GM21737 (cell line): ENCODE measurements at regions not wholly inside any gene's neighbourhood (a gene's known extent, or its start where the extent isn't known, plus 50 kb on each side); places are given as distances from the start of the nearest gene placed in this dataset.
"Not testable (repeated sequence)": the region's sequence is repeated elsewhere in the genome, so short reads cannot be mapped to it uniquely, and the experiment has no call there.

Source experiments
- ATAC-seq: cut with Tn5 transposase; IDR thresholded peaks from one replicate; pipeline ENCODE4 v1.9.1; 2021; ENCODE audit warnings: mild to moderate bottlenecking, moderate library complexity; ENCODE audit not compliant: unreplicated experiment

DNA sequence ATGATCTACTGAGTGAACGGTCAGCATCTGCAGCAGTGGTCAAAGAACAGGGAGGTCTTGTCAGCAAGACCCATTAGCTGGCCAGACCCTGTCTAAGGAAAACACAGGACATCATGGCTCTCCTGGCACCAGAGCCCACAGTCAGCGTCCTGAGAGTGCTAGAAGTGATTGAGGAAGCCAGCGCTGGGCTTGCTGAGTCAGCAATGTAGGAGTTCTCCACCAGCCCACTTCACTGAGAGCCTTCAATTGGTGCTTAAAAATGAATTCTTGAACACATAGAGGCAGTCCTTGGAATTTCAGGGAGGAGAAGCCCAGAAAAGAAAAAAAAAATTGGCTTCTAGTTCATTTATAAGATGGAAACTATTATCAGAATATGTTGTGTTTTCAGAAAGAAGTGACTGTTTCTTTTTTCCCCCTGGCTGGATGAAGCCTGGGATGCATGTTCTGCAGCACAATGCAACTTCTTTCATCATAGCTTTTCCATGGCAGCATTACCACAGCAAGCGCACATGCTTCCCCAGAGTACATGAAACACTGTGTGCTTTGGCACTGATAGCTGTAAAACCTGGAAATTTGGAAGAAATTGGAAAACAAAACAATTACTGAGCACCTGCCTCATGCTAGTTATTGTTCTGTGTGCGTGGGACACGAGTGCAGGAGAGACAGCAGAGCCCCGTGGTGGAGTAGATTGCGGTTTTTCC is 899.9 kb downstream of the C6orf118 start:
- no peak for ATAC-seq

DNA sequence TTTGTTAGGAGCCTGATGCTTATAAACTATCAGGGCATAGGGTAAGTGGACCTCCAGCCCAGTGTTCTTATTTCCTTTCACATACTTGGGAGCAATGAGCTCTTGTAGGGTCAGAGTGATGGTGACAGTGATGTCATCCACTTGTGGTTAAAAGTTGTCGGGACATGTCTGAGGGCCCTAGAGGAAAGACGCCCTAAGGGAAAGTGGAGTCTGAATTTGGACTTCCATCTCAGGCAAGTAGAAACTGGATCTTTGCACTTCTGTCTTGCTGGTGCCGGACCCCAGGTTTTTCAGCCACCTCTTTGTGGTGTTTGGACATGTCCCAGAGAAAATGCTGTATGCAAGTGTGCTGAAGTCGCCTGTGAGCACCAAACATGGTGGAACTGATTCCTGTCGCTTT is 900.5 kb downstream of the C6orf118 start:
- ATAC-seq, result no peak

DNA sequence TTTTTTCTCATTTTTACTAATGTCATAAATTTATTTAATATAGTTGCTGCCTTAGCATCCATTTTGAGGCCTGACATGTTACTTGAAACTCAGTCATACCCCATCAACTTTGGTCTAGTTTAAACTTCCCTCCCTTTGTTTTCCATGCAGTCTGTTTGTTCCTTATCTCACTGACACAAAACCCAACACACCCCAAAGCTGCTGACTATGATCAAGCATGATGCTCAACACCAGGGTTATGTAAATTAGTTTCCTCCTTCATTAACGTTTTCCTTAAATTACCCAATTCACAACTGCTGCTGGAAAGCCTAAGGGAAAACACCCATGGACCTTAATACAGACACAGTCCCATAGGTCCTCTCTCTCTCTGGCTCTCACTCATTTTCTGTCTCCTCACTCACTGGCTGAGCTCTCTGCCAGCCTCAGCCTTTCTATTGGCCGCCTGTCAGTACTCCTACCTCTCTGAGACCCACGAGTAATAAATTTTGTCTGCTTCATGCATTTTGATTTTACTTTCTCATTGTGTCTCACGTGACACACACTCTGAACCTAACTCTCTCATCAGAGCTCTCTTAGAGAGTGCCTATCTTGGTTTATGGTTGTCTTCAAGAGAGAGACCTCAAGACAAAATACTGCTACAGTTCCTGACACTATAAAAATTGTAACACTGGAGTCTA is 904.5 kb downstream of the C6orf118 start:
- ATAC-seq, result no peak

DNA sequence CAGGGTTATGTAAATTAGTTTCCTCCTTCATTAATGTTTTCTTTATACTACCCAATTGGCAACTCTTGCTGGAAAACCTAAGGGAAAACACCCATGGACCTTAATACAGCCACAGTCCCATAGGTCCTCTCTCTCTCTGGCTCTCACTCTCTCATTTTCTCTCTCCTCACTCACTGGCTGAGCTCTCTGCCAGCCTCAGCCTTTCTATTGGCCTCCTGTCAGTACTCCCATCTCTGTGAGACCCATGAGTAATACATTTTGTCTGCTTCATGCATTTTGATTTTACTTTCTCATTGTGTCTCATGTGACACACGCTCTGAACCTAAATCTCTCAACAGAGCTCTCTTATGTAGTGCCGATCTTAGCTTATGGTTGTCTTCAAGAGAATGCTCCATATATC is 907.5 kb downstream of the C6orf118 start:
- ATAC-seq, result no peak

DNA sequence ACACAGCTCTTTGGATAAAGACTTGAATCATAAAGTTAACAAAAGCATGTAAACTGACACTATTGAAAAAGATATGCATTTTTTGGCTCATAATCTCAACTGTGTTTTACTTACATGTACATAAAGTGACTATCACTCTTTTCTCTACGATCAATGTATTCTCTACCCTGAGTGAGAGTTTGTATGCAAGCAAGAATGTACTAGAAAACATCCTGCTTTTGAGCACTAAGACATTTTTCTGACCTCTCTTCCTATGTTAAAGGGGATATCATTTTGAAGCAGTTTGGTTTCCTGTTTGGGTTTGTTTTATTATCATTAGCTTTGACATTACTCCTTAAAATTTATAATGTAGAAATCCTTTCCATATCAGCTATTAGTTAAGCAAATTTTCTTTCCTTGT is 910.8 kb downstream of the C6orf118 start:
- ATAC-seq, result no peak

DNA sequence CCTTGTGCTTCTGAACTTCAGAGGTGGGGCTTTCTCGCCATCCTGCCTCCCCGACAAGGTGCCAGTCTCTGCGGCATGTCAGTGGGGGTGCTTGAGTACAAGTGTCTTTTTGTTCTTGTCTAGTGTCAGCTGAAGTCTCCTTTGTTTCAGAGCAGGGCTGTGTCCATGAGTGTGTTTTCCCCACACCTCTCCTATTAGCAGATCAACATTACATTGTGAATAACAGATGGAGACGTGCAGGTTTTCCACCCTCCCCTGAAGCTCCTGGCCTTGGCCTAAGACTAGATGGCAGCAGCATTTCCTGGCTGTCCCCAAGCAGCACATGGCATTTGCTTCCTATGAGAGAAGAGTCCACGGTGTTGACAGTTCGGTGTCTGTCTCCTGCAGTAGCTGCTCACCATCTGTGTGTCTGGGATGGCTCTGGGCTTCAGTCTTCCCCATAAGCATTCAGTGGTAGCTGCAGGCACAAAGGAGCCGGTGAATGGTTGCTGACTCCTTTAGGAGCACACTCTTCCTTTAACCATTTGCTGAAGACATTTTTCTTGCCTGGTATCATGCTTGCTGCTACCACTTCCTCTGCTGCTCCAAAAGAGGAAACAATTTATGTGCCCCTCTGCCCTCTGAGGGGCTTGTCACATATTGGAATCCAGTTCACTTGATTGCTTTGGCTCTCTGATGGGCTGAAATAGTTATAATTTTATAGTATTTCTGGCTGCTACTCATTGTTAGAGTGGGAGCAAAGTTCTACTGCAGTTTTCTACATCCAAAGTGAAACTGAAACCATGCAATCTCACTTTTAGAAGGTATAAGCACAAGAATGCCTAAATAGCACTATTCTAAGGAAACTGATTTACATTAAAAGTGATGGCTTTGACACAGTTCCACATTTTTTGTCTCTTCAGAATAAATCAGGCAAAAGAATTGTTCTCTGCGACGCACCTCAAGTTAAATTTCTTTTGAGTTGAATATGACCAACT is 913.0 kb downstream of the C6orf118 start:
- no peak for ATAC-seq

DNA sequence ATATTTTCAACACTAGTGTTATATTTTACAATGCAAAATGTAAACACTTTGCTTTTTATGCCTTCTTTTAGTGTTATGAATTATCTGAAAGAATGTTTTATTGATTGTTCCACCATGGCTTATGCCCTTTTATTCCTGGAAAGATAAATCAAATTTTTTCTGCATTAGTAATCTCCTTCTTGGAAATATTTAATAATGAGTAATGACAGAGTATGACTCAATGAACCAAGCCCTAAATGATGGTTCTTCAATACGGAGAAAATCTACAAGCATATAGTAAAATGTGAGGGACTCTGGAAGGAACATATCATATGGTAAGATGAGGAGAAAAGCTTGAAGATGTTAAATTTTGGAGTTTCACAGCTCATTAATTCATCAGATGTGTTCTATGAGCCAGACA is 929.6 kb downstream of the C6orf118 start:
- ATAC-seq, result no peak

DNA sequence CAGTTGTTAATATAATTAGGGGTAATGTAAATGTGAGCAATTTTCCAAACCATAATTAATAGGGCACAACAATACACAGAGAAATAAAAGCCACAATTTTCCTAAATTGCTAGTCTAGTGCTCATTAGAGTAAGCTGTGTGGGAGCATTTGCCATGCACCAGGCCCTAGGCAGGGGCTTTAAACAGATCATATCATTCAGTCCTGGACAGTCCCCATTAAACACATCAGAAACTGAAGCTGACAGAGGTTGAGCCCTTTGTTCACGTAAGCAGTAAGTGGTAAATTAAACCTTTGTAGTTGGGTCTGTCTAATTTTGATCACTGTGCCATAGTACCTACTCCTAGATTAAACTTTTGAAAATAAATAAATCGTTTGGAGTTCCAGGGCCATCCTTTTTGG is 931.1 kb downstream of the C6orf118 start:
- no peak for ATAC-seq

DNA sequence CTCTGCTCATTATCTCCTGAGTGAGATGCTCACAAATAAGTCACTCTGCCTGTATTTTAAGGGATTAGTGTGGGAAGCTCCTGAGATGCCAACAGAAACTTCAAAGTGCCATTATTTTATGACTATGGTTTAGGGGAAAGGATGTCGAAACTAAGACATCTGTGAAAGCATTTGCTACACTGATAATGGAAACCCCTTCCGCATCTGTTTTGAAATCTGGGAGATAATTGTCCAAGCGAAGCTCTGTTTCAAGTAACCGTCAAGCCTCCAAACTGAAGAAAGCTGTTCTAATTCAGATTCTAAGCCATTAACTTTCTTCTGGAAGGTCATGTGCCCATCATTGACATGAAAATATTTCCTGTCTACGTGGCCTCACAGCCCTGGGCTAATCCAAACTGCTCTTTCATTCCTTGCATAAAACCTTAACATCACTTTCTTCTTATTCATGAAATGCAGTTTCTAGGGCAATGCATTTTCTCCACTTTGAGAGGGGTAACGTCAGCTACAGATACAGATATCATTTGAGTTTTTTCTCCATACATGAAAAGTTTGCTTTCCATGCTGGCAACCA is 932.0 kb downstream of the C6orf118 start:
- no peak for ATAC-seq

DNA sequence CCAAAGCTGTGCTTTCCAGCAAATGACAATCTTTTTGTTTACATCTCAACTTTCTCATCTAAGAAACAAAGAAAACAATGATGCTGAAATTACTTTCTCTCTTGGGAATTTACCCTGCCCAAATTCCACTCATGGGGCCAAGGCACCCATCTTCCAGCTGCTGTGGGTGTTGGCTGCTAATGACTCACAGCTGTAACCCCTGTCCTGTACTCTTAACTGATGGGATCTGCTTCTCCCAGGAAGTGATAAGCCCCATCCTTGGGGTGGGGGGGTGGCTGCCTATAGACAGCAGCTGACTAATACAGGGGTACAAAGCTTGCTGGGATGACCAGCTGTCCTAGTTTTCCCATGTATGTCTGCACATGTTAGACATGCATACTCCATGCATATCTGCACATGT is 938.6 kb downstream of the C6orf118 start:
- ATAC-seq, result no peak

DNA sequence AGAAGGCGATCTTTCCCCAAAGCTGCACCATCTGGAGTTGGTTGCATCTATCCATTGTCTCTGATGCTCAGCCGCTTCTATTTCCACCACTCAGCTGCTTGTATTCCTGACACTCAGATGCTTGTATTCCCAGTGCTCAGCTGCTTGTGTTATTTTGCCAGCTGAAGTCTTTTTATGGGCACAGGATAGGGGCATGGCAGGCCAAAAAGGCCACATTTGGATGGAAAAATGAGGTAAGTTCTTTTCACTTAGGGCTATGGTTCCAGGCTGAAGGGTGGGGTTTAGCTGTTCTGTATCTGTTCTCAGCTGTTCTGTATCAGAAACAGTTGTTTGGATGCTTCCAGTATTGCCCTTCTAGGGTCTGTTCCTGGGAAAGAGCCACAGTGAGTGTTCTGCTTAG is 944.9 kb downstream of the QKI start:
- ATAC-seq, result no peak

DNA sequence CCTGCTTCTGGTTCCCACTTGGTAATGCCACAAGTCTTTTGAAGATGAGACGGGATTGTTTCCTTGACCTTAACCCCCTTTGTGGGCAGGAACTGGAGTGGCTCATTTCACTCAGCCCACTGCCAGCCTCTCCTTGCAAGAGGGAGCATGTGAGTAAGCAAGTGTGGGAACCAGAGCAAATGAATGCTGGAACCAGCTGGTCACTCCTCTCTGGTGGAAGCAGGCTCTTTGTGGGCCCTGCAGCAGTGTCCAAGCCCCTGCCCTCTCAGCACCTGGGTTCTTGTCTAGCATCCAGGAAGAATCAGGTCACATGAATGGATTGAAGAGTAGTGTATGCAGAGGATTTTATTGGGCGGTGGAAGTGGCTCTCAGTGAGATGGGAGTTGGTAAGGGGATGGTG is 944.5 kb downstream of the QKI start:
- ATAC-seq, result no peak

DNA sequence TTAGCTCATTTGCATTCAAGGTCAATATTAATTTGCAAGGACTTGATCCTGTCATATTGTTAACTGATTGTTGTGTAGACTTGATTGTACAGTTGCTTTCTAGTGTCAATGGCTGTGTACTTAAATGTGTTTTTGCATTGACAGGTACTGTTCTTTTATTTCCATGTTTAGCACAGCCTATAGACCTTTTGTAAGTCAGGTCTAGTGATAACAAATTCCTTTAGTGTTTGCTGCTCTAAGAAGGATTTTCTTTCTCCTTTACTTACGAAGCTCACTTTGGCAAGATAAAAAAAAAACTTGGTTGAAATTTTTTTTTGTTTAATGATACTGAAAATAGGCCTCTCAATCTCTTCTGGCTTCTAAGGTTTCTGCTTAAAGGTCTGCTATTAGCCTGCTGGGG is 942.3 kb downstream of the QKI start:
- ATAC-seq, result no peak

DNA sequence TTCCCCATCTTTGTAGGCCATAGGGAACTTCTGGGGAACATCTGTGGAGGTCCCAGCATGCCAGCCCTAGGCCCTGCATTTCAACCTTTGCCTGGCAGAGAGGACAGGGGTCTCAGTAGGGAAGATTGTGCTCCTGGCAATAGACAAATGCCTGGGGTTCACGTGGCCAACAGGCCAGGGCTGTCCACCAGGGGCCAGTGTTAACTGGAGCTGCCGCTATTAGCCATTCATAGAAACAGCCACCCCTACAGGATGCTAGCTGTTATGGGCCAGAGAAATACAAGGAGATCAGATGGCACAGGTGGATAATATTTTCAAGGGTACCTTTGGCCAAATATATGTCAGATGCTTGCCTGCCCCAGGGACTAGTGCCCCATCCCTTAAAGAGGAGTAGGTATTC is 932.9 kb downstream of the QKI start:
- ATAC-seq, result no peak

DNA sequence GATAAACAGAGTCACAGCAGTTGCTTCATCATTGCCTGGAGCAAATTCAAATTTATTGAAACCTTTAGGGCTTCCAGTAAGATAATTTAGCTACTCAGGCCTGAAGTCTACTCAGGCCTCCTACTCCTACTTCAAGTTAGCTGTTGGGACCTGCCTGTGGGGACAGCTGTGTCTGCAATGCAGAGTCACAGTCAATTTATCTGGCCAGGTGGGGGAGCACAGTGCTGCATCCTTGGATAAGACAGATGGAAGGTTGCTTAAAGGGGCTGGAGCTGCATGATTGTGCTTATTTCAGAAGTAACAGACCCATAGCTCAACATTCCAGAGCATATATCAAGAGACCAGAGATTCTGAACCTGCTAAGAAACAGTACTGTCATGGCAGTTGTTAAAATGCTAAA is 932.1 kb downstream of the QKI start:
- ATAC-seq, result no peak

DNA sequence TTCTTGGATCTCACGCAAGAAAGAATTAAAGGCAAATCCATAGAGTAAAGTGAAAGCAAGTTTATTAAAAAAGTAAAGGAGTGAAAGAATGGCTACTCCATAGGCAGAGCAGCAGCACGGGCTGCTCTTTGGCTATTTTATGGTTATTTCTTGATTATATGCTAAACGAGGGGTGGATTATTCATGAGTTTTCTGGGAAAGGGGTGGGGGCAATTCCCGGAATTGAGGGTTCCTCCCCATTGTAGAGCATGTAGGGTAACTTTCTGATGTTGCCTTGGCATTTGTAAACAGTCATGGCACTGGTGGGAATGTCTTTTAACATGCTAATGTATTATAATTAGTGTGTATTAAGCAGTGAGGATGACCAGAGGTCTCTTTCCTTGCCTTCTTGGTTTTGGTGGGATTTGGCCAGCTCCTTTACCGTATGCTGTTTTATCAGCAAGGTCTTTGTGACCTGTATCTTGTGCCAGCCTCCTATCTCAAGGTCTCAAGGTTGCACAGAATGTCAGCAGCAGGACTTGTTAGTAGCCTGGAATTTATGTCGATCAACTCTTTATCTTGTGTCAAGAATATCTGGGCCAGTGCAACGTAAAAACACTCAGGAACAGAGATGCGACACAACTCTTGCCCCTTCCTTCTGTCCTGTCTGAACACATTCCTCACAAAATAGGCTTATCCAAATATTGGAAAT is 931.4 kb downstream of the QKI start:
- no peak for ATAC-seq

DNA sequence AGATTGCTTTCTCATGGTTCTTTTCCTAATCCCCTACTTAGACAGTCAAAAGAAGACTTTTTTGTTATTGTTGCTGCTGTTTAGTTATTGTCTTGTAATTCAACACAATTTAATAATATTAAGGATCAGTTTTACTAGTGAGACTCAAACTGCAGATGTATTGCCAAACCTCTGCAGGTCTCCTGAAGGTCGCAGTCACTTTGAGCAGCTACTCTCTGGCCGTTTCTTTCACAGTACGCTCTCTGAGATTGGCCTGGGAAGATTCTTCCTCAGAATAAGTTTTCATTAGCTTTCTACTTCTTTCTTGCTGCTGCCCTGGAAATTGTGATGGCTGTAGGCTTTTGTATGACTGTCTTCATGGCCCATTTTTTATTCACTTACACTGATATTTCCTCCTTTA is 930.8 kb downstream of the QKI start:
- no peak for ATAC-seq

DNA sequence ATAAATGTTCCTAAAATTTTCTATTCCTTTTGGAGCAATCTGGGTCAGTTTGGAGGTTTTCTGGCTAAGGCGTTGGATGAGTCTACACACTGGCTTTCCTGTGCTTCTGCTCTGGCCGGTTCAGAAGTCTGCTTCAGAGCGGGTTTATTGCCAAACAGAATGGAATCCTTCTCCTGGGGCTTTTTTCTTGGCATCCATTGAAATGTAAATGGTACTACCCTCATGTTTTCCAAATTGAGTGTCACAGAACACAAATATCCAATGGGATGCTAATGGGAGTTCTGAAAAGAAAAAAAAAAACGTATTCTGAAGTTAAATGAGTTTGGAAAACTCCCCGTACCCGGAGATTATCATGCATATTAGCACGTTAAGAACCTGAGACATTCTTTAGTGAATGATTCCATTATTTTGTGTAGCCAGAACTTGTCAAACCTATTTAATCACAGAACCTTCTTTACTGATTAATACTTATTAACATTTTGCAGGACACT is 930.3 kb downstream of the QKI start:
- no peak for ATAC-seq

DNA sequence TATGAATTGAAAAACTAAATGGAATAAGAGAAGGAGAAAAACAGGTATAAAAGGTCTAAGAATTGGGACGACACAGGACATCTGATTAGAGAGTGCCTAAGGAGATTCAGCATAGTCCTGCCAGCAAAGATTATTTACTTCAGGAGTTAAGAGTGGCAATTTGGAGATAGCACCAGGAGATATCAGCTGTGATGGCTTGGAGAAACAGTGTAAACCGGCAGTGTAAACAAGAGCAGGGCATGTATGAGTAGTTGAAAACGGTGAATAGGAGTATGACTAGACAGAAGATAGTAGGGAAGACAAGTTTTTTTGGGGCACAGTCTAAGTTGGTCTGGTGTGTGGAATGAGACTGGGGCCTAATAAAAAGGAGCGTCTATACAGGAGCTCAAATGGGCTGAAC is 924.9 kb downstream of the QKI start:
- ATAC-seq, result not testable (repeated sequence)

DNA sequence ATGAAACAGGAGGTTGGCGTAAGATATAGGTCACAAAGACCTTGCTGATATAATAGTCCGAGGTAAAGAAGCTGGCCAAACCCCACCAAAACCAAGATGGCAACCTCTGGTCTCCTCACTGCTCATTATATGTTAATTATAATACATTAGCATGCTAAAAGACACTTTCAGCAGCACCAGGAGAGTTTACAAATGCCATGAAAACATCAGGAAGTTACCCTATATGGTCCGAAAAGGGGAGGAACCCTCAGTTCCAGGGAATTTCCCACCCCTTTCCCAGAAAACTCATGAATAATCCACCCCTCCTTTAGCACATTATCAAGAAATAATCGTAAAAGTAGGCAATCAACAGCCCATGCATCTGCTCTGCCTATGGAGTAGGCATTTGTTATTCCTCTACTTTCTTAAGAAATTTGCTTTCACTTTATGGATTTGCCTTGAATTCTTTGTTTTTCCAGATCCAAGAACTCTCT is 923.4 kb downstream of the QKI start:
- no peak for ATAC-seq
